ENCODE measurements at regions not wholly inside any gene's neighbourhood (a gene's known extent, or its start where the extent isn't known, plus 50 kb on each side); places are given as distances from the start of the nearest gene placed in this dataset.

DNA sequence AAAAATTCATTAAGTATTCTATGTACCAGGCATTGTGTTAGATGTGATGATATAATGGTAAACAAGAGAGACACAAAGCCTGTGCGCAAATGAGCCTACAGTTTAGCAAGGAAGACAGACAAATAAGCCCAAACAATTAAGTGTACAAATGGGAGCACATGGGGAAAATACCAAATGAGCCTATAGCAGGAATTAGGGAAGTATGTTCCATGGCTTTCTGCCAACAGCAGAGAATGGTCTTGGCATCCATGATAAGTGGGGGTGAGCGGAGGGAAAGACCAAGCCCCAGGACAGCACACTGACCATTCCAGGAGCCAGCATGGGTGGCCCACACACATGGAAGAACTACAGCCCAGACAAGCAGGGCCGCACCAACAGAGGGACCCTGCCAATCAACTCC, 369.7 kb downstream of the DEPDC1B start:
- no peak for DNase-seq

DNA sequence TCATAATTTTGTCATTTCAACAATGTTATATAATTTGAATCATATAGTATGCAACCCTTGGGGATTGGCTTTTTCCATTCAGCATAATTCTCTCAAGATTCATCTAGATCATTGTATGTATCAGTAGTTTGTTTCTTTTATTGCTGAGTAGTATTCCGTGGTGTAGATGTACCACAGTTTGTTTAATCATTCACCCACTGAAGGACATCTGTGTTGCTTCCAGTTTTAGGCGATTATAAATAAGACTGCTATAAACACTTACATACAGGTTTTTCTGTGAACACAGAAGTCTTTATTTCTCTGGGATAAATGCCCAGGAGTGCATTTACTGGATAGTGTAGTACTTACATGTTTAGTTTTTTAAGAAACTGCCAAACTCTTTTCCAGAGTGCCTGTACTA, 374.1 kb downstream of the DEPDC1B start:
- no peak for DNase-seq

DNA sequence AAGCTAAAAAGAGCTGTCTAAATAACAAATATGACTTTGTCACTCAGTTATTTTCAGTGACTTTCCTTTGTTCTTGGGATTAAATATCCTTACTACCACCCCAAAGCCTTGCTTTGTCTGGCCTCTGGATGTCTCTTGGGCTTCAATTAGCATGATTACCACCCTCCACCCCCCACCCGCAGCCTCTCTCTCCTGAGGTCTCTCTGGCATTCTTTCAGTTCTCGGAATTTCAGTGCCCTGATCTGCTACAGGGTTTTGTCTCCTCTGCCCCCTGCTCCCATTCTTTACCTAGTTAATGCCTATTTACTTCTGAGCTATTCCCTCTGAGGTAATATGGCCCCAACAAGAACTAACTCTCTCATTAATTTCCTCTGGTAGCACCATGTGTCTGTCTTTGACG, 376.4 kb downstream of the DEPDC1B start:
- no peak for DNase-seq

DNA sequence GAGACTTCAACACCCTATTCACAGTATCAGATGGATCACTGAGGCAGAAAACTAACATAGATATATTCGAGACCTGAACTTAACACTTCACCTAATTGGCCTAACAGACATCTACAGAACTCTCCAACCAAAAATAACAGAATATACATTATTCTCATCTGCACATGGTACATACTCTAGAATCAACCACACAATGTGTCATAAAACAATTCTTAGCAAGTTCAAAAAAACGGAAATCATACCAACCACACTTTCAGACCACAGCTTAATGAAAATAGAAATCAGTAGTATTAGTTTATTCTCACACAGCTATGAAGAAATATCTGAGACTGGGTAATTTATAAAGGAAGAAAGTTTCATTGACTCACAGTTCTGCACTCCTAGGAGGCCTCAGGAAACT, 387.9 kb downstream of the DEPDC1B start:
- no peak for DNase-seq

DNA sequence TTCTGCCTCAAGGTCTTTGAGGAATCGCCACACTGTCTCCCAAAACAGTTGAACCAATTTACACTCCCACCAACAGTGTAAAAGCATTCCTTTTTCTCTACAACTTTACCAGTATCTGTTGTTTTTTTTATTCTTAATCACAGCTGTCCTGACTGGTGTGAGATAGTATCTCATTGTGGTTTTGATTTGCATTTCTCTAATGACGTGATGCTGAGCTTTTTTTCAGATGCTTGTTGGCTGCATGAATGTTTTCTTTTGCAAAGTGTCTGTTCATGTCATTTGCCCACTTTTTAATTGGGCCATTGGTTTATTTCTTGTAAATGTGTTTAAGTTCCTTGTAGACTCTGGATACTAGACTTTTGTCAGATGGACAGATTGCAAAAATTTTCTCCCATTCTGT, 400.0 kb downstream of the DEPDC1B start:
- DNase-seq, result no peak

DNA sequence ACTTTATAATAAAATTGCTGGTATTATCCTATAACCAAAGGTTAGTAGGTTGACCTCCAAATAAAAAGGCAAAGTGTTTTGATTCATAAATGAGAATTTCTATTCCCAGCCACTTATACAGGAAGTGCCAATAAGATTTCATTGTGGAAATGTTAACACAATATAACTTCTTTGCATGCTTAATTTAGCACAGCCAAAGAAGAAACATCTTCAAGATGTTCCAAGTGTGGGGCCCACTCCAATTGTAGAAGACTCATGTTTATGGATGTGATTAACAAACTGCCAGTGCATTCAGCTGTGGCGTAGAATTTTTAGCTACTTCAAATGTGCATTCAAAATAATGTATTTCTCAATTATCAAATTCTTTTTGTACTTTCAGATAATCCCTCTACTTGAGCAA, 402.3 kb downstream of the DEPDC1B start:
- DNase-seq, result no peak

DNA sequence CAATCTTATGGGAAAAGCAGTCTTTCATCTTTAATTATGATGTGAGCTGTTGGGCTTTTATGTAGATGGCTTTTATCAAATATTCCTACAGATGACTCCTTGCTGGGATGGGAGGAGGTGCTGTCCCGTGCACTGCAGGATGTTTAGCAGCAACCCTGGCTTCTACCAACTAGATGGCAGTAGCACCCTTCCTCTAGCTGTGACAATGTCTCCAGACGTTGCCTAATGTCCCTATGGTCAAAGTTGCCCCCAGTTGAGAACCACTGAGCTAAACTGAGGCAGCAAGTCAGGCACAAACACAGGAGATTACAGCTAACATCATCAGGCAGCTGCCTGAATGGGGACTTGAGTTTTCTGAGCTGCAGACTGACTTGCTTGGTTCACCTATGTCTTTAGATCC, 401.9 kb upstream of the PDE4D start:
- no peak for DNase-seq

DNA sequence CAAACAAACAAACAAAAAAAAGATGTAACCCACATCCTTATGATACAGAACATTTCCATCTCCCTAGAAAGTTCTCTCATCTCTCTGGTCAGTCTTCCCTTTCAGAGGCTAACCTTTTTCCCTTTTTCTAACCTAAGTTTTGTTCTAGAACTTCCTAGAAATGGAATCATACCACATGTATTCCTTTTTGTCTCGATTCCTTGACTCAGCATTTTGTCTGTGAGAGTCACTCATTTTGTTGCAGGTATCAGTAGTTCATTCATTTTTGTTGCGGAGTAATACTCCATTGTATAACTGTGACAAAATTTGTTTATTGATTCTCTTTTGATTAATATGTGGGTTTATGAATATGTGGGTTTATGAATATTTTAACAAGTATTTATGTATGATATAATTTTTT, 400.0 kb upstream of the PDE4D start:
- no peak for DNase-seq

DNA sequence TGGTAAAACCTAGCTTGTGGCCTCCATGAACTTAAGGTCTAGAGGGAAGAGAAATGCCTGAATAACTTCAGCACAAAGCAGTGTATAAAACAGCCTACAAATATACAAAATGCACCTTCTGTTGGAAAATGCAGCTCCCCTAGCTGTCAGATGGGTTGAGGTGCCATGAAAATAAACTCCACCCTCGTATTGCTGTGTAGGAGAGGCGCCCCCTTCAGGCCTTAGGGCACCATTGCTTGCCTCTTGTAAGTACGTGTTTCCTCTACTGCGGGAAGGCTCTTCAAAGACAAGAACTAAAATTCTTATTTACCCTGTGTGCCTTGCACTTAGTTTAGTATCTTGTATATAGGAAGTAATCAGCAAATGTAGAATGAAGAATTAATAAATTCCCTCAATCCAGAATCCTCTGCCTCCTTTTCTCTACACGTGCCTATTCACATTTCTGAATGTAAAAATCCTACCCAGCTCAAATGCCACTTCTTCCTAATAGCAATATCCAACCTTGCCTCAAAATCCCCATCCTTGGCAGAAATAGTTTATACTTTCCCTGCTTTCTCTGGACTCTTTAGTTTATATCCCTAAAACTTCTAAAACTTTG, 393.7 kb upstream of the PDE4D start:
- DNase-seq, result no peak

DNA sequence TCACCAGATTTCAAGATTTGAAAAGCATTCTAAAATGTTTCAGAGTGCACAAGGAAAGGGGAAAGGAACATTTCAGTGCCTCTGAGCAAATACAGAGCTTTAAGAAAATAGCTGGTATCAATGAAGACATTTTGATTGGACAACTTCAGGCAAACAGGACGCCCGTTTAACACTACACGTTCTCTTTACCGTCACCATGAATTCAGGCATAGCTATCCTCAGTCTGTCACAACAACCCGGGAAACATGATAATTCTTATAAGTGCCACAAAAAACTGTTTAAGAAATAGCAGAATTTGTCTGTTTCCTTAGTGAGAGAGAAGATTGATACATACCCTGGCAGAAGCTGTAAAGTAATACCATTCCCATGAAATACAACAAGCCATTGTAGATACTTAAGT, 392.4 kb upstream of the PDE4D start:
- no peak for DNase-seq

DNA sequence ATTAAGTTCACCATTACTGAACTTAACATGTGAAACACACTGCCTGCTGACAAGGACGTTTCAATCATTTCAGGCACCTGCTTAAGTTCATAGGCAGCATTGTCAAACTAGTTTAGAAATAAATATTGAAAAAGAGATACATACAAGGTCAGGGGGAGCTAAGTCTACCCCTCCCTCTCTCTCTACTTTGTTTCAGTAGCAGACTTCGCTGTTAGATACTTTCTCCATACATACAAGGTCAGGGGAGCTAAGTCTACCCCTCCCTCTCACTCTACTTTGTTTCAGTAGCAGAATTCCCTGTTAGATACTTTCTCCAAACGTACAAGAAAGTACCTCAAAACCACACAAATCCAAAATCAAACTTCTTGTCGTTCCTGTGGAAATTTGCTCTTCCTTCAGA, 387.4 kb upstream of the PDE4D start:
- no peak for DNase-seq

DNA sequence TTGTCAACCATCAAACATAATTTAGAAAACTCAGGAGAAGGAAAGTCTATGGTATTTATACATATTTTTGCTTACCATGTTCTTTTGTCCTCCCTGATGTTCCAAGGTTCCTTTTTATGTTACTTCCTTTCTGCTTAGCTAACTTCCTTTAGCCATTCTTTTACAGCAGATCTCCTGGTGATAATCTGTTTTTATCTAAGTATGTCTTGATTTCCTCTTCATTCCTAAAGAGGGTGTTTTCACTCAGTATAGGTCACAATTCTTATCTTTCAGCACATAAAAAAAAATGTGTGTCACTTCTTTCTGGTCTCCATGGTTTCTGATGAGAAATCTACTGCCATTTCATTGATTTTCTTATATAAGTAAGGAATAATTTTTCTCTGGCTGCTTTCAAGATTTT, 384.4 kb upstream of the PDE4D start:
- no peak for DNase-seq

DNA sequence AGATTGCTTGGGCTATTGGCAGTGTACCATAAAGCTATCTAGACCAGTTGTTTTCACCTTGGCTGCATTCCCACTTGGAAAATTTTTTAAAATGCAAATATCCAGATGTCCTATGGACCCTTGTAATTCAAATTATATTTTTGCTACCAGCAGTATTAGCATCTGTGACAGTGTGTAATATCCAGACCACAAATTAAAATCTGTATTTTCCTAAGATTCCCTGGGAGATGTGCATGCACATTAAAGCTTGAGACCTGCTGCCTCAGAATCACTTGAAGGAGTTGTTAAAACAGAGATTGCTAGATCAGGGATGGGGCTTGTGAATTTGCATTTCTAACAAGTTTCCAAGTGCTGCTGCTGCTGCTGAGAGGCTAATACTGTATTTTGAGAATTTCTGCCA, 381.2 kb upstream of the PDE4D start:
- DNase-seq, result no peak

DNA sequence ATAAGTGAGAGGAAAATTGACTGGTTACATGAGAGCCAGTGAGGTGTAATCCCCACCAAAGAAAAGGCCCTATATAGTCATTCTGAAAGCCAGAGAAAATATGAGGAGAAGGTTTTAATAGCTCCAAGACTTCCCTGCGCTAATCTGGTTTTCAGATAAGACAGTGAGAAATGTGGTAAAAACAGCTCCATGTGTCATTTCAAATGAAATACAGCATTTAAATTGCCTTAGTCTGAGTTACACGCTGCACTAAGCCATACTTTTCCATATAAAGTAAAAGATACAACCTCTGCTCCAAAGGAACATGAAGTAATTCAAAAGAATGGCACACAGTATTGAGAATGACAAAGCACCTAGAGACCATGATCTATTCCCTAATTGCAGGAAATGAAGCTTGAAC, 378.0 kb upstream of the PDE4D start:
- no peak for DNase-seq

DNA sequence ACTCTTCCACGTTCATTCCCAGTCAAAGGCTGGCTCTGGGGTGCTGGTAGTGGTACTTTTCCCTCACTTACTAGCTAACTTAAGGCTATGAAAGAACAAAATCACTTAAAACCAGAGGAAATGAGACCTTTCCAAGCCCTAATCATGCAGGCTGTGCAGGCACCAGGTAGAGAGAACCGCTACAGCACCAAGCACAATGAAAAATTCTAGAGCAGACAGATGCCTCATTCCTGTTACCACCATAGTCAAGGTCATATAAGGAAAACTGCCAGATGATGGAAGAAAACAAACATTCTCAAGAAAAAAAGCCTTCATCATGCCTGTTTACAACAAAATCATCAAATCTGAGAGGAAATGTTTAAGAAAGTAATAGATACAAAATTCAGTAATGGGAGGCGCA, 374.4 kb upstream of the PDE4D start:
- DNase-seq, result no peak

DNA sequence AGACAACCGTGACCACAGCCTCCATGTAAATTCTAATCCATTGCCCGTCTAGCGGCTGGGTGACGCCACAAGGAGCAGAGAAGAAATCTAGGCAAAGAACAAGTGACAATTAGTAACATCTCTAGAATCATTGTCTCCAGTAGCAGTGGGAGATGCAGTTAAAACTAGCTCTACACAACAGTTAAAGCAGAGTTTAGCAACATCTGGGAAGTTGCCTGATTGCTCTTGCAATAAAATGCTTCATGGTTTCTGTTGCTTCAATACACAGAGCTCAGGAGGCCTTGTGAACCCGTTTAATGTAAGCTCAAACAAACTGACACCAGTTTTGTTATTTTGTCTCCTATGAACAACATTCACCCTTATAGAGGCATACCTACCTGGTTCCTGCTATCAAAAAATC, 369.8 kb upstream of the PDE4D start:
- DNase-seq, result no peak

DNA sequence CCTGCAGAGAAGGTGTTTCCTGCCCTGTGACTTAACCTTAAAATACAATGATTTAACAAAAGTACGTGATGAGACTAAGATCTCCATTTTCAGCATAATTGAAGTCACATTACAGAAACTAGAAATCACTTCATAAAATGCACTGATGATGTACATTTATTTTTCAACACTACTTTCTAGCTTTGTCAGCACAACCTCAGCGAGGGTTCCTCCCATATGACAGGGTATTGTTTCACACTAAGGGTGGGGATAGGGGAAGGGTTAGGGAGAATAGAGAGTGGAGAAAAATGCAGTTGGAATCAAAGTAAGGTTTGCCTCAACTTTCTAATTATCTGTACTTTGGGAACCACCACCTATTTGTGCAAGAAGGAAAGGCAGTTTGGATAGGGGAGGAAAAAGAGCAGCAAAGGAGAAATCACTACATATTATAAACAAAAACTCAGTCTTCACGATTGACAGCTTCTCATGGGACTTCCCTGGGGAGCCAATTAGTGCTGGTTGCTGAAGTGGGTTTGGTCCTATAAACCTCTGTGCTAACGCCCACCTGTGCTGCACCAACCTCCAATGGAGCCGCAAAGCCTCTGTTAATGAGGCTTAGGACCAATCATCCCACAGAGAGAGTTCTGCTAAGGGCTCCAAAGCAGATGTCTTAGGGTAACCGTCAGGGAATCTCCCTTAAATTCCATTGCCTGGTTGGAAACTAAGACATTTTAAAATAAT, 369.2 kb upstream of the PDE4D start:
- no peak for DNase-seq

DNA sequence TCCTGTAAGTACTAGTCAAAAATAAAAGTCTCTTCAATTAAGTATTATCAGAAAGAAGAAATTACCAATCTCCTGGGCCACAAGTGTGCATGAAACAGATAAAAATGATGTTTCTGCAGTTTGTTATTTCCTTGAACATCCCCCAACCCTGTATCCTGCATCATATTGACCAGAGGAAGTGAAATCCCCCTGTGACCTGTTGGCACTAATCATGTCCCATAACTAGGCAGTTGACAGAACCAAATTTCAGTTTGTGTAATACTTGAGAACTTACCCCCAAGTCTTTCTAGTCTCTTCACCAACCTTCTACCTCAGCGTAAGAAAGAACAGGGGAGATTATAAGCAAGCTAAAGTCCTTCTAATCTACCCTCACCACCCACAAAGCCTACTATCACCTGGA, 368.2 kb upstream of the PDE4D start:
- no peak for DNase-seq

DNA sequence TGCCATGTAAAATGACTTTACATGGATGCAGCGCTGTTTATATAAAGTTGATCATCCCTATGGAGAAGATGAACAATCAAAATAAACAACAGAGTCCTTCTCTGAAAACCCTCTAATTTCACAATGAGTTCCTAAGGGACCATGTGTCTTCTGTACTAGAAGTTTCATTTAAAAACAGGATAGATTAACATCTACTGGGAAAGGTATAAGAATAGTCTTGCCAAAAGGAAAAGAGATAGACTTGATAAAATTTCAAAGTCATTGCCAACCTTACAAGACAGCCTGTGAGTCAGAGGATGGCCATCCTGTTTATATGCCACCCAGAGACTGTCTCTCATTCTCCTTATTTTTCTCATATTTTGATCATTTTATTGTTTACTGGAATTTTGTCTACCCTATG, 367.1 kb upstream of the PDE4D start:
- DNase-seq, result no peak

DNA sequence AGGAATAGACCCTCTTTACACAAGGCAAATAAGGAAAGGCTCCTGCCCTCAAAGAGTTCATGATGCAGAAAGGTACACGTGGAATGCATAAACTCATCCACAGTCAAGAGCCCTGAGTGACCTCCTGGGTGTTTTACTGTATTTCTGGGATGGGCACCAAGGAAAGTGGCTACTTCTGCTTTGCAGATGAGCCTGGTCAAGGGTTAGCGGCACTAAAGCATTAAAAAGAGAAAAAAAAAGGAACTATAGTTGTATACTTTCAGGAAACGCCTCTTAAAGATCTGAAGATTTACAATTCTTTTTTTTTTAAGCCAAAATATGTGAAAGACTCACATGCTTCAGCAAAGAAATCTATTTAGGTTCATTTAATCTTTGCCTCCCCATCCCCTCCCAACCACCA, 366.2 kb upstream of the PDE4D start:
- no peak for DNase-seq

DNA sequence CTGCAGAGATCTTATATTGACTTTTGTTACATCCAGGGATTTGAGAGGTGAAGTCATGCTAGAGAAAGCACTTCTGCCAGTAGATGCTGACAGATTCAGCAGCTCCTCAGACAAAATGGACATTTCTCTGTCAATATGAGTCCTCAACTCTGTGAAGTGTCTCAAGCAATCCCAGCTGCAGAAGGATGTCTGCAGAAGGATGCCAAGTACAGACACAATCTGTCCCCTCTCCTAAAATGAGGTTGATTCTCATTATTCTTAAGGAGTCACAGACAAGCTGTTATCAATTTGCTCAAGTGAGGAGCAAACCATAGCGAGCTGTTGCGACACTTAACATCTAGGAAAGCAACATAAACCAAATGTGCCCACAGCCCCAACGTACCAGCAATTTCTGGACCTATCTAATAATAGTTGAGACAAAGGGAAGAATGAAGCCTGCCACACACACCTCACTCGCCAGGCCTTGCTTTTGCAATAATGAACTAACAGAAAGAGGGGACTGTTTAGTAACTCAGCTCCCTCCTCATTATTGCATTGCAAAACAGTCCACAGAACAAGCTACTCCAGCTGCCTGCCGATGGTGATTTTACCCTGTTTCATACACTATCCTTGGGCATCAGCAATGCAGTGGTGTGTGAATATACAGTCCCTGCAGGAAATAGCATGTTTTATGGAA, 364.2 kb upstream of the PDE4D start:
- no peak for DNase-seq

DNA sequence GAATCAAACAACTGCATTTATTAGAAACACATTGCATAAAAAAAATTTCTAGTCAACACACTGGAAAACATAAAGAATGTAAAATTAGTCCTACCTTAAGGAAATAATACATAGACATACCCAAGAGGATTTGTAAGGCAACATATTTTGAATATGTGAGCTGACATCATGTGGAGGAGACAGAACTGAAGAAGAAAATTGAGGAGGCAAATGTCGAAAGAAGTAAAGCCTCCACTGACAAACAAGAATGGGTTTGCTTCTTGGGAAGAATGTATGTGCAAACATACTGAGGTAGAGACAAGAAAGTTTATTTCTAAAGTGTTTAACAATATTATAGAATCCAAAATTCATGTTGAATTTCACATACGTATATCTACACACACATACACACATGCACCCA, 363.0 kb upstream of the PDE4D start:
- DNase-seq, result no peak

DNA sequence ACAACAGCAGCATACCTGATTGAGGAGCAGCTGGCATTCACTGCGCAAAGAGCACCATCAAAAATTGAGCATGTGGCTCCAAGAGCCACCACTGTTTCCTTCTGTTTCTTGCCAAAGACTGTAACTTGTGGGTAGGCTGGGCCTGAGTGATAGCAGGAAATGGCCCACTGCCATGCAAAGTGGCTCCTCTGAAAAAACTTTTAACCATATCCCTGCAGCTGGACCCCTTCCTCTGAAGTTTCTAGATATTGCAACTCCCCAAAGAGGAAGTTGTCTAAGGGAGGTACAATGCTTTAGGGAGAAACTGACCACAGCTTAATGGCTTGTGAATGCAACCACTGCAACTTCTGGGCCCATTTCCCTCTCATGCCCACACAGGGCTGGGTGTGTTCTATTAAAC, 355.4 kb upstream of the PDE4D start:
- no peak for DNase-seq

DNA sequence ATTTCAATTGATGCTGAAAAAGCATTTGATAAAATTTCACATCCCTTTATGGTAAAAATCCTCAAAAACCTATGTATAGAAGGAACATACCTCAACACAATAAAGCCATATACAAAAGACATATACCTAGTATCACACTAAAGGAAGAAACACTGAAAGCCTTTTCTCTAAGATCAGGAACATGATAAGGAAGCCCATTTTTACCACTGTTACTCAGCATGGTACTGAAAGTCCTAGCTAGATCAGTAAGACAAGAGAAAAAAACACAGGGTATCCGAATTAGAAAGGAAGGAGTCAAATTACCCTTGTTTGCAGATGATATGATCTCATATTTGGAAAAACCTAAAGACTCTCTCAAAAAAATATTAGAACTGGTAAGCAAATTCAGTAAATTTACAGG, 350.2 kb upstream of the PDE4D start:
- no peak for DNase-seq
